GM12878 (cell line): ENCODE measurements at regions not wholly inside any gene's neighbourhood (a gene's known extent, or its start where the extent isn't known, plus 50 kb on each side); places are given as distances from the start of the nearest gene placed in this dataset.

ENCODE experiments used
- HDAC6 ChIP-seq: fragments of 200-600 bp; sonication (generic); IDR thresholded peaks from one replicate; pipeline ENCODE4 v1.8.0; 2017; ENCODE audit warnings: antibody characterized with exemption; ENCODE audit not compliant: unreplicated experiment
- NFYB ChIP-seq: IDR thresholded peaks from 2 replicates; pipeline ENCODE4 v1.6.1; 2011; ENCODE audit warnings: low read depth, mild to moderate bottlenecking, low read length, improper control_type of control experiment, moderate library complexity; ENCODE audit not compliant: insufficient read depth

DNA sequence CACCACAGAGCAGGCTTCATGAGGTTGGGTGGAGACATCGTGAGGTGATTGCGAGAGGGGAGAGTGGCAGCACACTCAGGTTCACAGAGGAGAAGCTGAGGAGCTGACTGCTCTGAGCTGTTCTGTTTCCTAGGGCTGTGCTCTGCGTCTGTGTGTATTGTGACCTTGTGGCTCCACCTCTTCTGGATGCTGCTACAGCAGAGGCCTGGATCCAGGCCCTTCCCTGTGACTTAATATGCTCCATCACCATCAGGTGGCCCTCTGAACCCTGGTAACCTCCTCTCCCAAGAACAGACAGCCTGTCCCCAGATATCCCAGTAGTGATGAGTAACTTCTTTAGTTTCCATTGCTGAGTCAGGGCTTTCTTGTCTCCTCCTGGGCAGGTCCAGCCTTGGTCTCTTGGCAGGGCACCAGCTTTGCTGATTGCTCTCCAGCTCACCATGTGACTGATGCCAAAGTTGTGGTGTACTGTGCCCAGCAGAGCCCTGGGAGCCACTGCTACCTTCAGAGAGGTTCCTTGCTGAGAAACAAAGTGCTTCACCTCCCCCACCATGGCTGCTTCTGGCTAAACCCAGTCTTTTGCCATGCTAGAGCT is 212.8 kb upstream of the CHD1 start:
- TF ChIP-seq NFYB (no peak), HDAC6 (no peak)
